ENCODE measurements at regions not wholly inside any gene's neighbourhood (a gene's known extent, or its start where the extent isn't known, plus 50 kb on each side); places are given as distances from the start of the nearest gene placed in this dataset.

DNA sequence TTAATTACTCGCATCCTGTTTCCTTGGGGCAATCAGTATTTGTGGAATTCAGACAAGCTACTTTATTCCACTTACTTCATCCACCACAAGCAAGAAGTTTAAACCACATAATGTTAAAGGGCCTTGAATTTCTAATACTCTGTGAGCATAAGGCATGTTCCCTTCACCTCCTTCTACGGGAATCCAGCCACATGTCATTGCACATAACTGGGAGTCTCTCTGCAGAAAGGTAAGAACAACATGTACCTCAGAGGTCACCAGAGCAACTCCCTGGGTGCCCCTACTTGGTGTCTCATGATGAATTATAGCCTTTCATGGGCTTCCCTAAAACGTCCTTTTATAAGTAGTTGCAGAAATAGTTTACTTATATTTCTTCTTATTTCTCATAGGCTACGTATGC lies 553.2 kb downstream of the DTWD2 start:
- no peak for TF ChIP-seq POLR2A (IDR thresholded peaks at IDR 0.05)
- TF ChIP-seq, protein P1, sequence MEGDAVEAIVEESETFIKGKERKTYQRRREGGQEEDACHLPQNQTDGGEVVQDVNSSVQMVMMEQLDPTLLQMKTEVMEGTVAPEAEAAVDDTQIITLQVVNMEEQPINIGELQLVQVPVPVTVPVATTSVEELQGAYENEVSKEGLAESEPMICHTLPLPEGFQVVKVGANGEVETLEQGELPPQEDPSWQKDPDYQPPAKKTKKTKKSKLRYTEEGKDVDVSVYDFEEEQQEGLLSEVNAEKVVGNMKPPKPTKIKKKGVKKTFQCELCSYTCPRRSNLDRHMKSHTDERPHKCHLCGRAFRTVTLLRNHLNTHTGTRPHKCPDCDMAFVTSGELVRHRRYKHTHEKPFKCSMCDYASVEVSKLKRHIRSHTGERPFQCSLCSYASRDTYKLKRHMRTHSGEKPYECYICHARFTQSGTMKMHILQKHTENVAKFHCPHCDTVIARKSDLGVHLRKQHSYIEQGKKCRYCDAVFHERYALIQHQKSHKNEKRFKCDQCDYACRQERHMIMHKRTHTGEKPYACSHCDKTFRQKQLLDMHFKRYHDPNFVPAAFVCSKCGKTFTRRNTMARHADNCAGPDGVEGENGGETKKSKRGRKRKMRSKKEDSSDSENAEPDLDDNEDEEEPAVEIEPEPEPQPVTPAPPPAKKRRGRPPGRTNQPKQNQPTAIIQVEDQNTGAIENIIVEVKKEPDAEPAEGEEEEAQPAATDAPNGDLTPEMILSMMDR (IDR thresholded peaks at IDR 0.05): no peak

All from vagina (tissue), 2 donors.